DND-41 (cell line): ENCODE measurements at regions not wholly inside any gene's neighbourhood (a gene's known extent, or its start where the extent isn't known, plus 50 kb on each side); places are given as distances from the start of the nearest gene placed in this dataset.

ENCODE experiments used
- ATAC-seq: fragments of 200-7000 bp; cut with Tn5 transposase; 3 replicates; pipeline ENCODE4 v1.9.1; 2021; ENCODE audit warnings: low read depth; ENCODE audit not compliant: insufficient read depth
- DNase-seq: peaks from one replicate; pipeline ENCODE4 v3.0.0-alpha.2; 2020
- H2AFZ ChIP-seq: 2 replicates; pipeline ENCODE4 v1.6.0; 2012; ENCODE audit warnings: low read depth, low read length
- H3K27ac ChIP-seq: 2 replicates; pipeline ENCODE4 v1.5.1; 2012; ENCODE audit warnings: low read length, inconsistent platforms
- H3K27me3 ChIP-seq: fragments of 200-600 bp; sonication (generic); 2 replicates; pipeline ENCODE4 v1.6.0; 2012; ENCODE audit warnings: low read length, mild to moderate bottlenecking, inconsistent platforms; ENCODE audit not compliant: insufficient read depth, poor library complexity
- H3K36me3 ChIP-seq: 2 replicates; pipeline ENCODE4 v1.5.1; 2012; ENCODE audit warnings: low read length, inconsistent platforms; ENCODE audit not compliant: insufficient read depth
- H3K4me1 ChIP-seq: 2 replicates; pipeline ENCODE4 v1.5.1; 2012; ENCODE audit warnings: mild to moderate bottlenecking, low read length; ENCODE audit not compliant: insufficient read depth
- H3K4me2 ChIP-seq: 2 replicates; pipeline ENCODE4 v1.6.0; 2012; ENCODE audit warnings: mild to moderate bottlenecking, moderate library complexity, low read length, inconsistent platforms; ENCODE audit not compliant: insufficient read depth
- H3K4me3 ChIP-seq, 2 experiments: fragments of 200-600 bp in 1 of 2; shearing (Covaris generic) in 1 of 2; 2 replicates each; pipeline ENCODE4 v1.5.1; 2012 to 2016; ENCODE audit warnings: inconsistent platforms in 2 of 2, low read length in 2 of 2, mild to moderate bottlenecking in 2 of 2, low read depth in 1 of 2, moderate library complexity in 1 of 2
- H3K79me2 ChIP-seq: 2 replicates; pipeline ENCODE4 v1.6.0; 2012; ENCODE audit warnings: low read length, inconsistent platforms; ENCODE audit not compliant: insufficient read depth
- H3K9ac ChIP-seq: 2 replicates; pipeline ENCODE4 v1.6.0; 2012; ENCODE audit warnings: low read depth, mild to moderate bottlenecking, inconsistent platforms, low read length, moderate library complexity
- H3K9me3 ChIP-seq: 2 replicates; pipeline ENCODE4 v1.5.1; 2012; ENCODE audit warnings: low read length, moderate library complexity, mild to moderate bottlenecking, inconsistent platforms; ENCODE audit not compliant: insufficient read depth, severe bottlenecking
- H4K20me1 ChIP-seq: 2 replicates; pipeline ENCODE4 v1.6.0; 2012; ENCODE audit warnings: low read length; ENCODE audit not compliant: insufficient read depth
- CTCF ChIP-seq: IDR thresholded peaks from 2 replicates; pipeline ENCODE4 v1.5.1; 2012; ENCODE audit warnings: borderline replicate concordance, low read length, moderate library complexity, mild to moderate bottlenecking; ENCODE audit not compliant: poor library complexity, severe bottlenecking; ENCODE audit errors: extremely low read depth
- EZH2 ChIP-seq: IDR thresholded peaks from 3 replicates; pipeline ENCODE4 v1.6.1; 2012; ENCODE audit warnings: borderline replicate concordance, low read depth, mild to moderate bottlenecking, moderate library complexity, low read length, inconsistent platforms; ENCODE audit not compliant: severe bottlenecking

- ATAC-seq (no peak), DNase-seq (no peak)
- no peak overlapping the region for H3K4me3 ChIP-seq
- no peaks in the 10 kb centered on the region for H3K79me2 ChIP-seq
- H3K9ac ChIP-seq, result no peak overlapping the region
- H2AFZ ChIP-seq, result no peak overlapping the region
- H4K20me1 ChIP-seq, result no peaks in the 10 kb centered on the region
- TF ChIP-seq EZH2 (no peak), CTCF (no peak)
- no peak overlapping the region for H3K4me2 ChIP-seq
- peaks cover 5% of the 10 kb centered on the region for H3K9me3 ChIP-seq
- H3K4me1 ChIP-seq, result no peaks in the 10 kb centered on the region
- no peaks in the 10 kb centered on the region for H3K27me3 ChIP-seq
- H3K27ac ChIP-seq, result no peak overlapping the region
- H3K36me3 ChIP-seq, result no peaks in the 10 kb centered on the region
Measured at GRCh38 chr6:164114051-164114450, 699.5 kb downstream of the QKI start.

- DNase-seq (no peak), ATAC-seq (no peak)
- Histone ChIP-seq H3K9ac (no peak overlapping the region), H3K27ac (no peak overlapping the region), H3K36me3 (no peaks in the 10 kb centered on the region), H3K9me3 (peaks cover 5% of the 10 kb centered on the region), H2AFZ (no peak overlapping the region), H3K4me3 (no peak overlapping the region), H3K79me2 (no peaks in the 10 kb centered on the region), H3K4me2 (no peak overlapping the region), H3K4me1 (no peaks in the 10 kb centered on the region), H3K27me3 (no peaks in the 10 kb centered on the region), H4K20me1 (no peaks in the 10 kb centered on the region)
- TF ChIP-seq CTCF, result no peak
Measured at GRCh38 chr6:164113637-164114036, 699.1 kb downstream of the QKI start.

- H3K4me1 ChIP-seq, result no peaks in the 10 kb centered on the region
- no peaks in the 10 kb centered on the region for H4K20me1 ChIP-seq
- no peak overlapping the region for H3K4me2 ChIP-seq
- TF ChIP-seq CTCF, result no peak
- TF ChIP-seq EZH2, result no peak
- no peaks in the 10 kb centered on the region for H3K79me2 ChIP-seq
- DNase-seq (no peak), ATAC-seq (no peak)
- no peak overlapping the region for H3K9ac ChIP-seq
- peaks cover 5% of the 10 kb centered on the region for H3K9me3 ChIP-seq
- H2AFZ ChIP-seq, result no peak overlapping the region
- H3K27ac ChIP-seq, result no peak overlapping the region
- no peaks in the 10 kb centered on the region for H3K36me3 ChIP-seq
- no peak overlapping the region for H3K4me3 ChIP-seq
- H3K27me3 ChIP-seq, result no peaks in the 10 kb centered on the region
Measured at GRCh38 chr6:164109770-164110140, 695.2 kb downstream of the QKI start.
